HG03045 (cell line): ENCODE measurements at regions not wholly inside any gene's neighbourhood (a gene's known extent, or its start where the extent isn't known, plus 50 kb on each side); places are given as distances from the start of the nearest gene placed in this dataset.

ENCODE experiments used
- ATAC-seq: cut with Tn5 transposase; IDR thresholded peaks from one replicate; pipeline ENCODE4 v1.9.1; 2021; ENCODE audit warnings: mild to moderate bottlenecking, moderate library complexity; ENCODE audit not compliant: unreplicated experiment

DNA sequence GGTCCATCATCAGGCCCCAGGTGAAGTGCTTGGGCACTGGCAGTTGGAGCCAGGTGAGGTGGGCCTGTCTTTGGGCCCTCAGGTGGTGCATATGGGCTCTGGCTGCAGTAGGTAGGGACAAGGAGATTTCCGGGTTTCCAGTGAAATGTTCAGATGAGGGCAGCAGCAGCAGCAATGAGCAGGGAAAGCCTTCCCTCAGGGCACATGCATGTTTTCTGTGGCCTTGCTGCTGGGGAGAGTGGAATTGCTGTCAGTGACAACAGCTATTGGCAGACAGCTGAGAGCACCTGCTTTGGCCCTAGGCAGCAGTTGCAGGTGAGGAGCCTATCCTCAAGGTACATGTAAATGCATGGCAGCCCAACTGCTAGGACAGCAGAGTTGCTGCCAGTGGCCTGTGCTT, 58.9 kb upstream of the QRFPR start:
- no peak for ATAC-seq
